HPDE6-E6E7 (cell line): ENCODE measurements at regions not wholly inside any gene's neighbourhood (a gene's known extent, or its start where the extent isn't known, plus 50 kb on each side); places are given as distances from the start of the nearest gene placed in this dataset.
A peak's percentile ranks its signal among the peaks of the same experiment; 100 is the strongest.

ENCODE experiments used
- DNase-seq: peaks from one replicate; pipeline ENCODE4 v3.0.0; 2011; ENCODE audit warnings: missing footprints; ENCODE audit errors: extremely low spot score

DNA sequence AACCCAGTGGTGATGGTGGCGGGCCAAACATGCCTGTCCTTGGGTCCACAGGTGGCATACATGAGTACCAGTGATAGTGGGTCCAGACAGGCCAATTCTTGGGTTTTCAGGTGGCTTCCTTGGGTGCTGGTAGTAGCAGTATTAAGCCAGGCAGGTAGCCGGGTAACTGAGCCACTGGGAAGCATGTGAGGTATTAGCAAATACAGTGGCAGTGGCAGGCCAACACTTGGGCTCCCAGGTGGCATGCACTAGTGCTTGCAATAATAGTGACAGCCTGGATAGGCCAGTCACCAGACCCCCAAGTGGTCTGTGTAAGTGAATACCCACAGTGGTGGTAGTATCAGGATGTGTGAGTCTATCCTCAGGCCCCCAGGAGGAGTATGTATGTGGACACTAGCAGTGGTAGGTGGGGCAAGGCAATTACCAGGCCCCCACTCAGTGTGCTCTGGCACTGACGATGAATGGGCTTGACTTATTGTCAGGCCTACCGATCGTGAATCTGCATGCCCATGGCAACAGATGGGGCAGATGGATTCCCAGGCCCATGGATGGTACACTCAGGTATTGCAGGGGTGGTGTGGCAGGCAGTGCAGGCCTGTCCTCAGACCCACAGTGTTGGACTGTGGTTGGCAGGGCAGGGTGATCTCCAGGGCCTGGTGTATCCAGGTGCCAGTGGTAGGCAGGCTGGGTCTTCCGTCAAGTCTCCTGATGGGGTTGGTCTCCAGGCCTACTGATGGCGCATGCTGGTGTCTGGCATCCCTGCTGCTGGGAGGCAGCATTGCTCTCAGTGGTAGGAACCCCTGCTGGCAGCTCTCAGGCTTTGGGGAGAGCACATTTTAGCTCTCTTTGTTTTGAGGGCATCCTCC is 840.7 kb downstream of the FAM181B start:
- DNase-seq, result no peak

DNA sequence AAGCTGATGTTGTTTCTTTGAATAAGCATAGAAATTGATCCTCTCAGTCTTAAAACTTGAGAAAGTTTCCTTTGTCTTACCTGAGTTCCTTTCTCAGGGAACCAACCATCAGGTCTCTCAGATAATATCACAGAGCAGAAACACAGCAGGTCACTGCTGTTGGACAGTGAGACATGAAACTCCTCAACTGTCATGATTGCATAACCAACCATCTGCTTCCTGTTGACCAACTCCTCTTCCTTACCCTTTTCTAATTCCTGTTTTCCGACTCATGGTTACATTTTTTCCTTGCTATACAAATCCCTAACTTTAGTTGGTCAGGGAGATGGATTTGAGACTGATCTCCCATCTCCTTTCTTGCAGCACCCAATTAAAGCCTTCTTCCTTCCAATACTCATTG is 845.3 kb downstream of the FAM181B start:
- no peak for DNase-seq

- DNase-seq, result no peak
Measured at GRCh38 chr11:81887671-81888070, 846.0 kb downstream of the FAM181B start.

DNA sequence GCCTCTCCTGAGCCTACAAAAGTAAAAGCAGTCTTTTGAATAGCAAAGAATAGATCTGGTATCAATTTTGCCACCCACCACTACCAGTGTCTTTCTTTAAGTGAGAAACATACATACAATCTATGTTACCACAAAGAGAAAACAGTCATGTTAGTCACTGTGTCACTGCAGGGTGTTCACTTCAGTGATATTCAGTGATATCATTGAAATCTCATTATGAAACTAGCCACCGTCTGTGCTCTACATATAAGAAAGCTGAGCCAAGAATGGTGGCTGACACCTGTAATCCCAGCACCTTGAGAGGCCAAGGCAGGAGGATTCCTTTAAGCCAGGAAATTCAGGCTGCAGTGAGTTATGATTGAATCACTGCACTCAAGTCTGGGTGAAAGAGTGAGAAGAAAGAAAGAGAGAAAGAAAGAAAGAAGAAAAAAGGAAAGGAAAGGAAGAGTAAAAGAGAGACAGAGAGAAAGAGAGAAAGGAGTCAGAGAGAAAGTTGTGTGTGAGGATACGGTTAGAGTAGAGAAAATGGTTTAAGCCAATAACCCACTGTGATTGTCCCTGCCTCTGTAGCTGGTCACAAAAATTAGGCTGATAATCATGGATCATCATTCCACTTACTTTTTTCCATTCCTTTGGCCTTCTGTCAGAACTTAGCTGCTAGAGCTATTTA is 847.1 kb downstream of the FAM181B start:
- no peak for DNase-seq

- no peak for DNase-seq
Measured at GRCh38 chr11:81874635-81875034, 859.0 kb downstream of the FAM181B start.

GRCh38 chr11:81870815-81871214 is 862.8 kb downstream of the FAM181B start:
- peak; percentile 4 for DNase-seq

DNA sequence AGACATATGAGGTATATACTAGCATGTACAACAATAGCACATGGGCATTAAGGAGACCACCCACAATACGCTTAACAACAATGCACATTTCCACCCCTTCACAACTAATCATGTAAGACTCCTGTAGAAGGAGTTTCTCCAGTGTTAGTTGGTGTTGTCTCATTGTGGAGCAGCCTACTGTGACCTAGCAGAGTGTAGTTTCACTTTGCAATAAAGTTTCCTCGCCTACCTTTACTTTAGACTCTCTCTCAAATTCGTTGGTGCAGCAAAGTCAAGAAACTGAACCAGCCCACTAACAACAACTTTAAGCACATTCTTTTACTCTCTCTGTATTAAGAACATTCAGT is 863.6 kb downstream of the FAM181B start:
- DNase-seq, result no peak

GRCh38 chr11:81869351-81870065 is 864.2 kb downstream of the FAM181B start:
- no peak for DNase-seq

DNA sequence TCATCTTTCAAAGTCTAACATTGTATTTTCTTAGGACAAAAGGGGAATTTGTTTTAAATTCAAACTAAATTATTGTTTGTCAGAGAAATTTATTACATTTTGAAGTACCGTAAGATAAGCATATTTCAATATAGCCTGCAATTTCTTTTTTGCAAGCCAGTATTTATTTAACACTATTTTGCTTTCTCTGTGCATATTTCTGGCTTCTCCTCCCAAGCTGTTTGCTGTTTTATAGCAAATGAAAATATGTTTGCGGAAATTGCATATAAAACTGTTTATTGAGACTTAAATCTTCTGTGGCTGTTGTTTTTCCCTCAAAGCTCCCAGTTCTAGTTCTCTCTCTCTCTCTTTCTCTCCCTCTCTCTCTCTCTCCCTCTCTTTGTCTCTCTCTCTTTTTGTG is 866.8 kb downstream of the FAM181B start:
- no peak for DNase-seq

- no peak for DNase-seq
Measured at GRCh38 chr11:81857386-81857785, 876.3 kb downstream of the FAM181B start.

GRCh38 chr11:81853791-81854190 is 879.9 kb downstream of the FAM181B start:
- DNase-seq, result no peak

- no peak for DNase-seq
Measured at GRCh38 chr11:81852896-81853295, 880.8 kb downstream of the FAM181B start.

DNA sequence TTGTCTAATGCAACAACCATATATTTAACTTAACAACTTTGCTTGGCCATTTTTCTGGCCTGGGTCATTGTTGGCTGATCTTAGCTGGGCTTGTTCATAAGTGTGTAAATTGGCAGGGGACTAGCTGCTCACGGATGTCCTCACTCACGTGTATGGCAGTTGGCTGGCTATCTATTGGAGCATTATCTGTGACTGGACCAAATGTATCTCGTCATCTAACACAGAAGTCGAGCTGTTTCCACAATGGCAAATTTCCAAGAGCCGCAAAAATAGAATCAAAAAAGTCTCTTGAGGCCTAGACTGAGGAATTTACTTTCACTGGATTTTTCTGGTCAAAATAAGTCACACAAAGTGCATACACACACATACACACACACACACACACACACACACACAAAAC is 893.3 kb downstream of the FAM181B start:
- DNase-seq, result no peak

- no peak for DNase-seq
Measured at GRCh38 chr11:81839976-81840375, 893.7 kb downstream of the FAM181B start.

DNA sequence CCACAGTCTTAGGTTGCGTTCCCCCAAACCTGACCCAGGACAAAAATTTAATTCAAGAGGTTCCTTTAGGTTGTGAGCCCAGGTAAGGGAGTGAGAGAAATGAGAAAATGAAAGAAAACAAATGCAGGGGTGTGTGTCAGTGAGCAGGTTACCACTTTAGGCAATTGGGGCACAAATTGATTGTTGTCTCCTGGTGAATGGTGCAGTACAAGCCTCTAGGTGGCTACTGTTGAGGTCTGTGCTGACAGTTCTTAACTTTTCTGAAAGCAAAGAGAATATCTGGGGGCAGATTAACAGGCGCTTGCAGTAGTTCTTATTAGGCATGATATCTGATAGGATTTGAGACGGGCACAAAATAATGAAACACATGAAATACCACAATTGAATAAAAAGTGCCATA is 894.6 kb downstream of the FAM181B start:
- DNase-seq, result no peak

- DNase-seq, result no peak
Measured at GRCh38 chr11:81829976-81830375, 903.7 kb downstream of the FAM181B start.

DNA sequence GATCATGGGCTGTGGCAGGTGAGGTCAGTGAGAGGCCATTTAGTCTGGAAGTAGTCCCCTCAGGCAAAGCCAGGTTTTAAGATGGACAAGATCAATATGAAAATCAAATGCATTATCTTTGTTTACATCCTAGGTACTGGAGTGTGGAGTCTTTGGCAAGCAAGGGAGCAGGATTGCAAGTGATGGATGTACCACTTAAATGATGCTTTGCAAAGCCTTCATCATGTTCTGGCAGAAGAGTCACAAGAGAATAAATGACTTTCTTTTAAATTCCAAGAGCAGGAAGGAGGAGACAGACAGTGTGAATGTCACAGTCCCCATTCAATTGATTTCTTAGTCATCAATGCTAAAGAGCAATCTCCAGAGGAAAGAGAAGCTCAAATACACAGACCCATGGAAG is 908.3 kb downstream of the FAM181B start:
- no peak for DNase-seq

- no peak for DNase-seq
Measured at GRCh38 chr11:81819462-81819861, 914.2 kb downstream of the FAM181B start.

GRCh38 chr11:81804858-81805257 is 928.8 kb downstream of the FAM181B start:
- no peak for DNase-seq

DNA sequence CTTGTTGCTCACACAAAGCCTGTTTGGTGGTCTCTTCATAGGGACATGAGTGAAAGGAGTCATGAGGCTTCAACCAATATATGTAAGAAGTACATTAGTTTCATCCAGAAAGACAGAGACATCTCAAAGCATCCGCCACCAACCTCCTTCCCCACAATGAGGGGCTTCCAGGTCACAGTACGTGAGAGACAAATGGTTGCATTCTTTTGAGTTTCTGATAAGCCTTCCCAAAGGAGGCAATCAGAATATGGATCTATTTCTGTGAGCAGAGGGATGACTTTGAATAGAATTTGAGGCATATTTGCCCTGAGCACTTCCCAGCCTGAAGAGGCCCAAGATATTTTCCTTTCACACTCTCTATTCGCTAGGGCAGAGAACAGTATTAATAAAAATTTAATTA is 931.1 kb downstream of the FAM181B start:
- no peak for DNase-seq

GRCh38 chr11:81792416-81792815 is 941.2 kb downstream of the FAM181B start:
- DNase-seq, result no peak

GRCh38 chr11:81787584-81788049 is 946.0 kb downstream of the FAM181B start:
- DNase-seq, result no peak

DNA sequence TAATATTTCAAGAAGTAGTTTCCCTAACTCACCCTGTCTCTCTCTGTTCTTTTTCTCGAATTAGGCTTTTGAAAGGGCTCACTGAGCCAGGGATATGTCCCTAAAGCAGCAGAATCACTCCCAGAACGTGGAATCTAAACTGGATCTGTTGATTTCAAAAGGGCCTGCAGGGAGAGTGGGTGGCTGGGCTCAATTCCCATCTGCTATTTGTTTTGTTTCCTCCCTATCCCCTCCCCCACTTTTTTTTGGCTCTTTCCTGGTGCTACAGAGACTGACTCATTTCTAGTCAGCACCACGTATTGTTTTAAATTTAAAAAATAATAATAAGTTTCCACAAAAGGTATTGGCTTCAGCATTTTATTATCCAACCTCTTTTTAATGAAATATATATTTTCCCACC is 961.5 kb downstream of the FAM181B start:
- DNase-seq, result no peak
